HG03354 (cell line): ENCODE measurements at regions not wholly inside any gene's neighbourhood (a gene's known extent, or its start where the extent isn't known, plus 50 kb on each side); places are given as distances from the start of the nearest gene placed in this dataset.

ENCODE experiments used
- ATAC-seq: cut with Tn5 transposase; IDR thresholded peaks from one replicate; pipeline ENCODE4 v1.9.1; 2021; ENCODE audit warnings: mild to moderate bottlenecking; ENCODE audit not compliant: unreplicated experiment, poor library complexity, severe bottlenecking

GRCh38 chr12:17371491-17372215, 718.3 kb downstream of the RERGL start:
- ATAC-seq, result no peak

DNA sequence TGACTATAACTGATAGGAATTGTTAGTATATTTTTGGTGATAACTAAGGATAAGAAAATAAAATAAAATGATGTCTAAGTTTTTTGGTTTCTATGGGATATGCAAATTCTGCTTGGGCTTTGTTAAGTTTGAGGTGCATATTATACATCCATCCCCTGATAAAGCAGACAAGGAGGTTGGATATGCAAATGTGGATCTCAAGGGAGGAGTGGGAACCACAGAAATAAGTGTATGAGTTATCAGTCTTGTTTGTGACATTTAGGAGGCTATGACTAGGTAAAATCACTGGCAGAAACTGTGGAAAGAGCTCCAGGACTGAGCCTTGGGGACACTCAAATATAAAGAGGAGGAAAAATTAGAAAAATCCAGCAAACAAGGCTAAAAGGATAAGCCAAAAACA, 719.4 kb downstream of the RERGL start:
- ATAC-seq, result no peak

DNA sequence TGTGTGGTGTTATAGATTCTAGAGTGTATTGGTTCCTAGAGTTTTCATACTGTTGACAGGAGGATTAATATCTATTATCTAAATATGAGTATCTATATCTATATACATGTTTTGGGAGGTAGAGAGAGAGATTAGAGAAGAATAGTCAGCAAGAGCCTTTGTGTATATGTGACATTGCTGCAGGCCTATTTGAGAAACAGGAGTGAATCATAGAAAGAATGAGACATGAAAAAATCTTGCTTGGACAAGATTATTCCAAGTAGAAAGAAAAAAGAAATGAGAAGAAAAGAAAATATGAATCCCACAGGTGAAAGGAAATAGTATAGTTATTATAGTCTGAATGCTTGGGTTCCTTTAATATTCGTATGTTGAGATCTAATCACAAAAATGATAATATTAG, 720.4 kb downstream of the RERGL start:
- ATAC-seq, result no peak

DNA sequence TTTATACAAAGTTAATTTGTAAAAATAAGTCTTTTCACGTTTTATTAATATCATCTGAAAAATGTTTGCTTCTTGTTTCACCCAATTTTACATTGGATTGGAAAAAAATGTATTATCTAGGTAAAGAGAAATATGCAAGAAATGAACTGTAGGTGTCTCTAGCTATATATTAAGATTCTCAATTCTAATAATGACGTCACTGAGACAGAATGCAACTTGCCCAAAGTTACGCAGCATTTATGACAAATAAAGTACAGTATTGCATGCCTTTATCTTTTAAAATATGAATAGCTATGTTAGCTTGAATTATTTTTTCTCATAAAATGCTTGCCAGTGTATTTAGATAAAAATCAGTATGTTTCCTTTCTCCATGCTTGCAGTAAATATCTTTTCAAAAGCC, 728.8 kb downstream of the RERGL start:
- ATAC-seq, result no peak

DNA sequence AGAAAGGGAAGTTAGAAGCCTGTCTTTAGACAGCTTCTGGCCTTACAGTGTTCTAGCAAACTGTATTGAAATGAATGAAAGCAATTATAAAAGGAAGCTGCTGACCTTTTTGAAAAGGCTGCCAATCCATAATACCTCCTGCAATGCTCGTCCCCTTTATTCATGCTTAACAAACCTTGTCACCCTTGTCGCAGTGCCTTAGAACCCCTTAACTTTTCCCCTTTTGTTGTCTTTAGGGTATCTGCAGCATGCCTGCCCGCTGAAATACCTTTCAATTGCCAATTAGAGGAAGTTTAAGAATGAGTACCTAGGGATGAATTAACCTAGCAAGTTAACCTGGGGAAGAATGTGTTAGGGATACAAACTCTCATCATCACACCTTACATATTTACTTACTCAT, 731.2 kb downstream of the RERGL start:
- ATAC-seq, result no peak

GRCh38 chr12:17357396-17357795, 732.6 kb downstream of the RERGL start:
- no peak for ATAC-seq

DNA sequence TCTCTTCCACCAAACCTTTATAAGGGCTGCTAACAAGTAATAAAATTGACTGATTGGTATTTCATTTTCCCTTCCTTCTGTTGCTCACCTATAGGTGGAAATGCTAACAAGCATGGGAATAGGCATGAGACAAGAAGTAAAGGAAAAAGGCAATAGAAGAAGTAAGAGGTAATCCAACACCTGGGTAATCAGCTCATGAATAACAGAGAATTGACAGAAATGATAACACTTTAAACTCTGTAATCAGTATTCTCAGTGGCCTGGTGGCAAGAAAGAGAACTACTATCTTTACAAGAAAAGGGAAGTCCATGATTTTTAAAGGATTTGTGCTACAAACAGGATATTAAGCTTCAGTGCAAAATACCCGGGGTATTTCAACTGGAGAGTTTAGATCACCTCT, 737.8 kb downstream of the RERGL start:
- ATAC-seq, result no peak

- ATAC-seq, result no peak
These were observed 741.7 kb downstream of the RERGL start for GRCh38 chr12:17348311-17348710.

DNA sequence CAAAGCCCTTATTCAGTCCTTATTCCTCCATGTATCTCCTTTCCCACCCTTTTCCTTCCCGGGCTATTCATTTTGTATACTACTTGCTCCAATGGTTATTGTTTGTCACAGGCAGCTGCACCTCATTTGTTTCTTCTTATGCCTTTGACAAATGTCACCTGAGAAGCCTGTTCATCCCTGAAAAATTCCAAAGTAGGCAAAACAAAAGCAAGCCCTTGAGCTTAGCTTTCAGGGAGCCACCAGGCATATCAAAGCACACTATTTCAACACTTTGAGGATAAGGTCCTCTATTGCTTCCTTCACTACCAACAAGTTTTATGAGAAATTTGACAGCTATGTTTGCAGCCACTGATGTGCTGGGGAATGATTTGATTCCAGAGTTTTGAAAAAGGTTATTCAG, 738.7 kb upstream of the LMO3 start:
- ATAC-seq, result no peak

DNA sequence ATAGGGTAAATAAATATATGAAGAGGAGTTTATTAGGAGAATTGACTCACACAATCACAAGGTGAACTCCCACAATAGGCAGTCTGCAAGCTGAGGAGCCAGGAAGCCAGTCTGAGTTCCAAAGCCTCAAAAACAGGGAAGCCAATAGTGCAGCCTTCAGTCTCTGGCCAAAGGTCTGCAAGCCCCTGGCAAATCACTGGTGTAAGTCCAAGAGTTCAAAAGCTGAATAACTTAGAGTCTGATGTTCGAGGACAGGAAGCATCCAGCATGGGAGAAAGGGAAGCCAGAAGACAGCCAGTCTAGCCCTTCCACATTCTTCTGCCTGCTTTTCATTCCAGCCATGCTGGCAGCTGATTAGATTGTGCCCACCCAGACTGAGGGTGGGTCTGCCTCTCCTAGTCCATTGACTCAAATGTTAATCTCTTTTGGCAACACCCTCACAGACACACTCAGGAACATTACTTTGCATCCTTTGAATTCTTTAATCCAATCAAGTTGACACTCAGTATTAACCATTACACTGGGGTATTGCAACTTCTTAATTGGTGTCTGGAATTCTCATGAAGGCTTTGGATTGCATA, 736.5 kb upstream of the LMO3 start:
- ATAC-seq, result no peak

GRCh38 chr12:17335487-17335886, 729.5 kb upstream of the LMO3 start:
- no peak for ATAC-seq

DNA sequence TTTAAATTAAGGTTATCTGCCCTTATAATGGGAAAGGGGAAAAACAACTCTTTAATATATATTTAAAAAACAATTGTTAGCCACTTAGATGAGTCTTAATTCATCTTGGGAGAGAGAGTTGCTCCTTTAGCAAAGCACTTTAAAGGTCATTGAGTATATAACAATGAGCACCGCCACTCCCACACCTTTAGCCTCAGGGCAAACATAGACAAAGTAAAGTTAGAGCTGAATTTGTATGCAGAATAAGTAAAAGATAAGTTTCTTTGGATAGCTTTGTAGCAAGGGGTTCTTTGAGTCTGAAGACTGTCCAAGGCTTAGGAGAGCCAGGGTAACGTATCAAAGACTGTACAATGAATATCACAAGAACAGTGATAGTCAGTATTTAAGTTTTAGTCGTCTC, 728.8 kb upstream of the LMO3 start:
- ATAC-seq, result no peak

- no peak for ATAC-seq
These were observed 727.3 kb upstream of the LMO3 start for GRCh38 chr12:17333287-17333686.

- ATAC-seq, result no peak
These were observed 720.7 kb upstream of the LMO3 start for GRCh38 chr12:17326649-17327048.

GRCh38 chr12:17322090-17322489, 716.1 kb upstream of the LMO3 start:
- no peak for ATAC-seq

GRCh38 chr12:17304503-17305347, 698.8 kb upstream of the LMO3 start:
- ATAC-seq, result no peak

- ATAC-seq, result no peak
These were observed 696.0 kb upstream of the LMO3 start for GRCh38 chr12:17302001-17302400.

- no peak for ATAC-seq
These were observed 695.6 kb upstream of the LMO3 start for GRCh38 chr12:17301544-17301943.

DNA sequence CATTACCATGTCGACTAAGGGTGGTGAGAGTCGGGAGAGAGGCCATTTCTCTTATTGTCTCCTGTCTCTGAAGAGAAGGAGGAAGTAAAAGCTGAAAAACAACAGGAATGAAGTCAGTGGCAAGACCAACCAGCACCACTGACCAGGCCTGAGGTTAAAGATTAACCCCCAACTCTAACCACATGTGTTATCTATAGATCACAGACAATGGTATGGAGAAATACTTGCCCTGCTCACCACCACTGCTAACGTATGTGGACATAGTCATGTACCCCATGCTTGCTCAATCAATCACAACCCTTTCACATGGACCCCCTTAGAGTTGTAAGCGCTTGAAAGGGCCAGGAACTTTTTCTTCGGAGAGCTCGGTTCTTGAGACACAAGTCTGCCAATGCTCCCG, 690.9 kb upstream of the LMO3 start:
- no peak for ATAC-seq

- ATAC-seq, result no peak
These were observed 680.9 kb upstream of the LMO3 start for GRCh38 chr12:17286874-17287273.

DNA sequence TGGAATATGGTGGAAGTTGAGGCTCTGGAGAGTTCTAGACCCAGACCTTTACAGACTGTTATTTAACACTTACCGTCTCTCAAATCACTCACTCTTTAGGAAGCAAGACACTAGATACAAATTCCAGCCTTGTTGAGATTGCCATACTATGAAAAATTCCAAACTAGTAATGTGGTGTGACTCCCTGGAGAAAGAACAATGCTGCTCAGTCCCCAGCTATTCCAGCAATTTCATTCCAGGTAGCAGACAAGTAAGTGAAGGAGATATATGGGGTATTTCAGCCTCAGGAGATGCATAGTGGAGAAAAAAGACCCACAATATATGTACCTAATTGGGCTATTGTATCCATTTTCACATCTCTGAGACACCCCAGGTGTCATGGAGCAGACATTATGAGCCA, 678.9 kb upstream of the LMO3 start:
- no peak for ATAC-seq
